DND-41 (cell line): ENCODE measurements at regions not wholly inside any gene's neighbourhood (a gene's known extent, or its start where the extent isn't known, plus 50 kb on each side); places are given as distances from the start of the nearest gene placed in this dataset.
"Not testable (repeated sequence)": the region's sequence is repeated elsewhere in the genome, so short reads cannot be mapped to it uniquely, and the experiment has no call there.

Experiments used
- EZH2 ChIP-seq: IDR thresholded peaks from 3 replicates; pipeline ENCODE4 v1.6.1; 2012; ENCODE audit warnings: borderline replicate concordance, low read depth, mild to moderate bottlenecking, moderate library complexity, low read length, inconsistent platforms; ENCODE audit not compliant: severe bottlenecking
- TF ChIP-seq, protein P1 (sequence below): IDR thresholded peaks from 2 replicates; pipeline ENCODE4 v1.5.1; 2012; ENCODE audit warnings: borderline replicate concordance, low read length, moderate library complexity, mild to moderate bottlenecking; ENCODE audit not compliant: poor library complexity, severe bottlenecking; ENCODE audit errors: extremely low read depth

DNA sequence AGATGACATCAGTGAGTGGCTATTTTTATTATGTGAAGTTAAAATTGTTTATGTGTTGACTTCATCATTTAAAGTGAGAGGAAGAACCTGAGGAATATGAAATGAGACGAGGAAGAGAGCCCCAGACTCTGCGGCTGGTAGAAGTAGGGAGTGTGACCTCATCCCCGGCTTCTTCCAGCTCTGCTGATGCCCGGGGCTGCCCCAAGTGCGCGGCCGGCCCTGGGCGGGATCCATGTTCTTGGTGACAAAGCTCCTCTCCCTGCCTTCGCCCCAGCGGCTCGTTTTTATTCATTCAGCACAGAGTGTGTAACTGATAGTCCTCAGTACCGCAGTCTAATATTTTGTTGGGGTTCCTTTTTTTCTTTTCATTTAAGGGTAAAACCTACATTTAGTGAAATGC is 185.5 kb upstream of the GOLGA6L22 start:
- TF ChIP-seq, protein P1, sequence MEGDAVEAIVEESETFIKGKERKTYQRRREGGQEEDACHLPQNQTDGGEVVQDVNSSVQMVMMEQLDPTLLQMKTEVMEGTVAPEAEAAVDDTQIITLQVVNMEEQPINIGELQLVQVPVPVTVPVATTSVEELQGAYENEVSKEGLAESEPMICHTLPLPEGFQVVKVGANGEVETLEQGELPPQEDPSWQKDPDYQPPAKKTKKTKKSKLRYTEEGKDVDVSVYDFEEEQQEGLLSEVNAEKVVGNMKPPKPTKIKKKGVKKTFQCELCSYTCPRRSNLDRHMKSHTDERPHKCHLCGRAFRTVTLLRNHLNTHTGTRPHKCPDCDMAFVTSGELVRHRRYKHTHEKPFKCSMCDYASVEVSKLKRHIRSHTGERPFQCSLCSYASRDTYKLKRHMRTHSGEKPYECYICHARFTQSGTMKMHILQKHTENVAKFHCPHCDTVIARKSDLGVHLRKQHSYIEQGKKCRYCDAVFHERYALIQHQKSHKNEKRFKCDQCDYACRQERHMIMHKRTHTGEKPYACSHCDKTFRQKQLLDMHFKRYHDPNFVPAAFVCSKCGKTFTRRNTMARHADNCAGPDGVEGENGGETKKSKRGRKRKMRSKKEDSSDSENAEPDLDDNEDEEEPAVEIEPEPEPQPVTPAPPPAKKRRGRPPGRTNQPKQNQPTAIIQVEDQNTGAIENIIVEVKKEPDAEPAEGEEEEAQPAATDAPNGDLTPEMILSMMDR, result not testable (repeated sequence)
- not testable (repeated sequence) for TF ChIP-seq EZH2
